Right forelimb (tissue), 1 donor: ENCODE measurements at regions not wholly inside any gene's neighbourhood (a gene's known extent, or its start where the extent isn't known, plus 50 kb on each side); places are given as distances from the start of the nearest gene placed in this dataset.

ENCODE experiments used
- DNase-seq: peaks from one replicate; pipeline ENCODE4 v3.0.0-alpha.2; 2018

DNA sequence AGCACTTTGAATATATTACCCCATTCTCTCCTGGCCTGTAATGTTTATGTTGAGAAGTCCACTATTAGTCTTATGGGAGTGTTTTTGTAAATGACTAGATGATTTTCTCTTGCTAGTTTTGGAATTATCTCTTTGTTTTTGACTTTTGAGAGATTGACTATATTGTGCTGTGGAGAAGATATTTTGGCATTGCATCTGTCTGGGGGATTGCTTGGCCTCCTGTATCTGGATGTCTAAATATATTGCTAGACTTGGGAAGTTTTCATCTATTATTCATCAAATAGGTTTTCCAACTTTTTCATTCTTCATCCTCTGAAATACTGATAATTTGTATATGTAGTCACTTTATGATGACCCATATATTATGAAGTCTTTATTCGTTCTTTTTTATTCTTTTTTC lies 277.1 kb upstream of the PCDH15 start:
- no peak for DNase-seq

DNA sequence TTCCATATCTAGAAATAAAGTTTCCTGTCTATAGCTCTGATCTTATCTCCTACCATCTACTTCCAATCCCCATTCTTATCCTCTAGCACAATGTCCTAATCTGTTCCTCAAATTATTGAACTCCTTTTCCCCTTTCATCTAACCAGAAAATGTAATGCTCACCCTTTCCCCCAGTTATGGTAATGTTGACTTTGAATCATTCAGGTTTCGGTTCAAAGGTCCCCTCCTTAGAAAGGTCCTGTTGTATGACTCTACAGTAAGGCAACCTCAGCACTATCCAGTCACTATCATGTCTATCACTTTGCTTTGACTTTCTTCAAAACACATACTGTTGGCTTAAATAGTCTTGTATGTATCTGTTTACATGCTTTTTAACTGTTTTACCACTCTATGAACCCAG lies 264.2 kb upstream of the PCDH15 start:
- no peak for DNase-seq

DNA sequence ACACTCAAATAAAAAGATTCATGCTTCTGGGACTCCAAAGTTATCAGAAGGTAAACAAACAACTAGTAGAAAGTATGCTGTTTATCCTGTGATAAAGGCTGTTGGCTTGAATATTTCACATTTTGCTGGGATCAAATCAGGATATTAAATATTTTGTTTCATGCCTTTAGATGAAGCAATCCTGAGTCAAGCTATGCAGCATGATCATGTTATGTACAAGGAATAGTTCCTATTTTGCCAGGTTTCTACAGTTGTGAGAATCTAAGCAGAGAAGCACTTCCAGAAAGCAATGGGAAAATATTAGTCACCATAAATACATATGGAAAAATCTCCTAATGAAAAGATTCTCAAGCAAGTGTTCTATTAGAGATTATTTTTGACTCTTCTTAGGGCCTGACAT lies 262.8 kb upstream of the PCDH15 start:
- DNase-seq: no peak

DNA sequence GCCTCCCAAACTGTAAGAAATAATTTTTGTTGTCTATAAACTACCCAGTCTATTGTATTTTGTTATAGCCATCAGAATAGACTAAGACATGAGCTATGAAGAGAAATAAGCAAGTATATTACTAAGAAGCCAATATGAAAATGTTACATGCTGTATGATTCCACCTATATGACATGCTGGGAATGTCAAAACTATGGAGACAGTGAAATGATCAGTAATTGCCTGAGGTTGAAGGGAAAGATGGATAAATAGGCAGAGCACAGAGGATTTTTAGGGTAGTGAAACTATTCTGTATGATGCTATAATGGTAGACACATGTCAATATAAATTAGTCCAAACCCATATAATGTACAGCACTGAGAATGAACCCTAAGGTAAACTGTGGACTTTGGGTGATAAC lies 261.3 kb upstream of the PCDH15 start:
- no peak for DNase-seq

DNA sequence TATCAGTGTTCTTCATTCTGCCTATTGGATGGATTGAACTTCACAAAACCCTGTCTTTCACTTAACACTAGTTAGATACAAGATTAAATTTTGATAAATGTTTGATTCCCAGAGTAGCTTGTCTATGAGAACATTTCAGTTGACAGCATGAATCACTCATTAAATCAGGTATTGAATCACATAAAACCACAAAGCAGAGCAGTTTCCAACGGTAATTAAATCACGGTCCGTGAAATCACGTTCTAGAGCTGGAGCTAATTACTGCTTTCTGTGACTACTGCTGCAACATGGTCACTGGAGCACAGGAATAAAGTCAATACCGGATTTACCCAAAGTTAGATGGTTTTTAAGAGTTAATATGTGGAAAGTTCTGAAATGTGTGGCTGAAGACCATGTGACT lies 257.8 kb upstream of the PCDH15 start:
- no peak for DNase-seq

DNA sequence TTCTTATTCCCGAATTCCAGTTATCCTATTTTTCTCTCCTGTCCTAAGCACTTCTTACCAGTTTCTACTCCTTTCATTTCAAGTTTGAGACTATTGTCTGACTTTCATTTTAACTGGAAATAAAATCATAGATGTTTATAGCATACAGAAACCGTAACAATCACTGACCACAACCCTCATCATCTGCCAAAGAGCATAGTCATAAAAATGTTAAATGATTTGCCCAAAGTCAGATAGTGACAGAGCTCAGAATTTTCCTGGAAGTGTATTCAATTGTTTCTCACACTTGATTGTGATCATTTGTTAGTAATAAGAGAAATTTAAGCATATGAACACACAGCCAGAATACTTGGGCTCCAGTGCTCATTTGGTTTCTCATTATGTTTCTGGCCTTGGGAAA lies 250.5 kb upstream of the PCDH15 start:
- no peak for DNase-seq

DNA sequence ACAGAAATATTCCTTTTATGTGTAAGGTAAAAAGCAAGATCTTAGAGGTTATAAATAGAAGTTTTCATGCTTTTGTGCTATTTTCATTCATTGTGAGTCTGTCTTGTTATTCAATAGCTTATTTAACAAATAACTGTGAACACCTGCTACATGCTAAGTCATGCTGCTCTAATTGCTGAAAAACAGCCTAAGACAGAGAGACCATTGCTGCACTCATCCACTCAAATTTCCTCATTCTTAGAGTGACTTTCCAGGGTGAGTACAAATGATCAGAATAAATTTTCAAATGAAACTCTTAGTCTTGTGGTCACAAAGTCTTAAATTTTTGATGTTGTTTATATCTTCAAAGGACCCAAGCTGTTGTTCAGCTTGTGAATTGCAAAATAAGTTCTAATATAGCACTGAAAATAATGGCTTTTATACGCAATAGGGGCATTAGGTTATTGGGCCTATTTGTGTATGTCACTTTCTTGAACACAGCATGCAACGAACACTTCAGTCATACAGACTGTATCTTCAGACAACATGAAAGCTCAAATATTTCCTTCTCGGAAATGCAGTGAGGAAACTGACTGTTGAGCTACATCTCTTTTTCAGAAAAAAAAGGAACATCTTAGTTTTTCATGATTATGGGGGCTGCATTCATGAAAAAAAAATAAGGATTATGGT lies 247.9 kb upstream of the PCDH15 start:
- DNase-seq: no peak

DNA sequence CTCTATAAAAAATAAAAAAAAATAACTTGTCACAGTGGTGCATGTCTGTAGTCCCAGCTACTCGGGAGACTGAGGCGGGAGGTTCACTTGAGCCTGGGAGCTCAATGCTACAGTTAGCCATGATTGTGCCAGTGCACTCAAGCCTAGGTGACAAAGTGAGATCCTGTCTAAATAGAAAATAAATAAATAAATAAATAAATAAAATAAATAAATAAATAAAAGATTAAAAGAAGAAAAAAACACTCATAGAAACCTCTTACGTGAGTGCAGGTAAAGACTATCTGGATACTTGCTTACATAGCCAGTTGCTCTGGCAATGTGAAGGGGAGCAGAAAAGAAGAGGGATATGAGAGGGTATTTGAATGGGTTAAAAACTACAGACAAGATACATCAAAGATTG lies 242.5 kb upstream of the PCDH15 start:
- DNase-seq: no peak

DNA sequence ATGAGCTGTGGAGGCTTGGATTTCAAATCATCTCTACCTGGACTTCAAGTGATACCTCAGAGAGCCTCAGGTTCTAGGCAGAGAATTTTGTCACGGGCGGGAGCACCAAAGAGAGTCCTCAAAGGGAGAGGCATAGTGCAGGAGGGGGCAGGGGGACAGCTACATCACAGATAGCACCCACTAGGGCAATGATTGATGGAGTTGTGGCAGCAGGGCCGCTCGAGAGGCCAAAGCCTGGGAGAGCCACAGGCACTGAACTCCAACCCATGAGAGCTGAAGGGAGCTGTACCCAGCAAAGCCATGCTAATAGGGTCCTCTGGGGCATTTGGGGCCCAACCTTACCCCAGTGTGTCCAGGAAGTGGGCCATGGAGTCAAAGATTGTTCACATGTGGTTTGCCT lies 232.0 kb upstream of the PCDH15 start:
- no peak for DNase-seq

DNA sequence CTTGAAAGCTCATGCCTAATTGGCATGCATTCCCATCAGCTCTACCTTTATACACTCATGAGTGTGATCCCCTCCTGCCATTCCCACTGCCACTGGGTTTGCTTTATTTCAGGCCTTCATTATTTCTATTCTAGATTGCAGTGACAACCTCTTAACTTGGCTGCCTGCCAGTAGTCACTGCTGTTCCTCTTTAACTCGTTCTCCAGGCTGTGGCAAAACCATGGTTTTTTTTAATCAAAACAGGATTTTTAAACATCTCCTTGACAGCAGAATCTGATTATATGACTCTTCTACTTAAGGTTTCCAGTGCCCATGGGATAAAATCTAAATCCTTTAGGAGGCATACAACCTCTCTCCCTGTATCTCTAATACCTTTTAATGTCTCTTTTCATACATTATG lies 223.7 kb upstream of the PCDH15 start:
- no peak for DNase-seq

DNA sequence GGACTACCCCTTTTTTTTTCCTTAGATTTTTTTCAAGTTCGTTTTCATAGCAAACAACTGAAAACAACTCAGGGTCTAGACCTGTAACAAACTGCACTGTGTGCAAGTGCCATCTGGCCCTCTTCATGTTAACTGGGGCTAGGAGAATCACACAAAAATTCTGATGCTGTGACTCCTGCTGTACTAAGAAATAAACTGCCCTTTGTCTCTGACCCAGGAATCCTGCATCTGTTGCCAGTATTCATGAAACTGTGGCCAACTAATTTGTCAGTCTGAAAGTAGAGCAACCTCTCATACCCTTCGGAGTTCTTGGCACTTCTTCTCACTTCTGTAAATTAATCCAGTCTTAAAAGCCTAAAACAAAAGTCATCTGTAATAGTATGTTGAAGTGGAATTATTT lies 218.4 kb upstream of the PCDH15 start:
- DNase-seq: no peak

DNA sequence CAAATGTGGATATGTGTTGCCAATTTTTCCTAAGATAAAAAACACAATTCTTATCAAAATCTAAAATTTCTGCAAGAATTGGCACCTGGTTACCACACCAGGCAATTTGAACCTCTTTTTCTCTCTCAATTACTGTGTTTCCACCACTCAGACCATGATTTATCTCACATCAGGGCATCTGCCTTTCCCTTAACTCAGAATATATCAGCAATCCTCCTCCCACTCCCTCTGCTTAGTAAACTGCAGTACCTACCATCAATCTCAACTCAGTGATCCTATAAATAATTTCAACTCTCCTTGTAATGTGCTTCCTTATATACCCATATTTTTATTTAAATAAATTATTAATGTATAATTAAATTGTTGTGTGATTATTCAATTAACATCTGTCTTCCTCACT lies 212.3 kb upstream of the PCDH15 start:
- no peak for DNase-seq

DNA sequence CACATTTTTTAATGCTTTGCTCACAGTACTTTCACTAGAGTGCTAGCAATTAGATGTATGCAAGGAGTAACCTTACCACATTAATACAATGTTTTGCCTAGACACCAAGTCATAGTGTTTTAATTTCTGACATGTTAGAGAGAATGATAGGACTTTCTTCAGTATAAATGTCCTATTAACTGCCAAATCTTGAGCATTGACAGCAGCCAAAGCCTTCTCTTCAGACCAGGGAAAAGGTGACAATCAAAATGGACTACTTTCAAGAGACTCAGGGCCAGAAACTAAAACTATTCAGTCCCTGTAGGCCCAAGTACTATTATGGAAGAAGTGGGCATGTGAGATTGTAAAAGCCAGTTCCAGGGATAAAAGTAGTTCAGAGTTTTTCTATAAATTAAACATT lies 201.4 kb upstream of the PCDH15 start:
- no peak for DNase-seq

DNA sequence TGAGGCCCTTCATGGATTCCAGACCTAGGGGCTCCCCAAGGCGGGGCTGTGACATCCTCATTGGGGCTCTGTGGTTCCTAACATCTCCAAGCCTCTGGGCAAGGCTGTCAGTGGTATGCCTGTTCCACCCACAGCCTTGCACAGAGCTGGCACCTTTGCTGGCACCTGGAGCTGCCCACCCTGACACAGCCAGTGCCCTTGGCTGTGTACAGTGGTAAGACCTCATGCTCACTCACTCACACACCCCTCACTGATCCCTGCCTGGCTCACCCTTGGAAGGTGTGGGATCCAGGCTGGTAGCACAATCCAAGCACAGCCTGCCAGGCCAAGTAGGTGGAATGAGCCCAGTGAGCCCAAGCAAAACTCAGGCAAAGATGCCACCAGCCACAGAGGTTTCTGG lies 200.4 kb upstream of the PCDH15 start:
- no peak for DNase-seq

DNA sequence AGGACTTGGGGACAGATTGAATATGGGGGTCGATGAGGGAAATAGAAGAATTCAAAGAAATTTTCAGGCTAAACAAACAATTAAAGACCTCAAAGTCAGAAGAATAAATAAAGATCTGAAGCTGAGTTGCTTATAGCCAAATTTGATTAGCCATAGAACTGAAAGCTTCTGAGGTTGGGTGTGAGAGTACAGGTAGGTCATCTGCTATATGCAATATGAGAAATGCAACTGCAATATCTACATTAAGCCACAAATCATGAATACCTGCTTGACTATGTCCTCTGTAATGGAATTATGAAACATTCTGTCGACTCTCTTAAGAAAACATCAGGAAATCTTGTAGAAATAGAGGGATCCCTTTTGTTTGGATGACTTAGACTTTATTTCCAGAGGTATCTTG lies 192.1 kb upstream of the PCDH15 start:
- DNase-seq: no peak

DNA sequence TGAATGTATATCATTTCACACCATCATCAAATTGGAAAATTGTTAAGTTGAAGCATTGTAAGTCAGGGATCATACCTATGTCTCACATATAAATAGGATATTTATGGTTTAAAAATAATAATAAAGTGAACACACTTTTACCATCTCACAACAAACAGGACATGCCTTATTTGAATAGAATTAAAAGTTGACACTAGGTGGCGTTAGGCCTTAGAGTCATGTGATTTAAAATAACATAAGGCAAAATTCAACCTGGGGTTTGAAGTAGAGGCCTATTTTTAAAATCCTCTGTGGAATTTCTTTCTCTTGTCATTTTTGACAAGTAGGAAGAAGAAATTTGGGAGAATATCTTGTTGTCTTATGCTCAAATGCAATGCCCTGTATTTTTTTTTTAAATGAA lies 184.7 kb upstream of the PCDH15 start:
- DNase-seq: no peak

DNA sequence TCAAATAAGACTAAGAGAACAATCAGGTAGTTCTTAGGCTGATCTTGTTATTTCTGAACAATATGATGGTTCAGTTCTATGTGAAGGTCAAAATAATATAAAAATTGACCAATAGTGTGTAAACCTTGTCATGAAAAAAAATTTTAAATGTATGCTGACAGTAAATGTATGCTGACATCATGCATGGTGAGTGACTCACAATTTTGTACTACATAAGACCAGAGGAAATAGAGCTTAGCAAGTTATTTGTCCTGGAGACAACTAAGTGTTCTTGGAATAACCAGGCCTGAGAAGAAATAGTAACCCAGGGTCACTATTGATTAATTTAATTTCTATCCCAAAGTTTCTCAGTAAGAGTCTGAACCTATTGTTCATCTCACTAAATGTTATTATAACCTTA lies 182.2 kb upstream of the PCDH15 start:
- DNase-seq: no peak

DNA sequence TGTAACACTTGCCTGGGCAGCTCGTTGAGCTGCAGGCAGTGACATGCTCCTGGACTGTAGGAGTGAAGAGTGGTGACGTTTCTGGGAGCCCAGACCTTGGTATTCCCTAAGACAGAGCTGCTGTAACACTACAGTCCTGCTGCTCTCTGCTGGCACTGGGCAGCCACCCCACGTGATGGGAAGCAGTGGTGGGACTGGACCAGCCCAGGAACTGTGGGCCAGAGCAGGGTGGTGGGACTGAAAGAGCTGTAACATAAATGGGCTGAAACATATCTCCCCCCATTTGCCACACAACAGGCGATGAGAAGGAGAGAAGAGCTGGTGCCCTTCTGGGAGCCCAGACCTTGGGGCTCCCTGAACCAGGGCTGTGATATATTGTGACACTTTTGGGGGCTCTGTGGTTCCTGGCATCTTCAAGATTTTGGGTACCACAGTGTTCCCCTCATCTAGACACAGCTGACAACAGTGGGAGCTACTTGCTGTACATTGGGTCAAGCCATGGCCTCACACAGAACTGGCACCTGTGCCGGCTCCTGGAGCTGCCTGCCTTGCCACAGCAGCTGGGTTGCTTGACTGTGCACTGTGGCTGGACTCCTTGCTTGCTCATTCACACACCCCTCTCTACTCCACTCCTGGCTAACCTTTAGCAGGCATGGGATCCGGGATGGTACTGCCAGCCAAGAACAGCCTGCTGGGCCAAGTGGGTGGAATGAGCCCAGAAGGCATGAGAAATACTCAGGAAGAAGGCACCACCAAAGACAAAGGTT lies 161.3 kb upstream of the PCDH15 start:
- DNase-seq: no peak

DNA sequence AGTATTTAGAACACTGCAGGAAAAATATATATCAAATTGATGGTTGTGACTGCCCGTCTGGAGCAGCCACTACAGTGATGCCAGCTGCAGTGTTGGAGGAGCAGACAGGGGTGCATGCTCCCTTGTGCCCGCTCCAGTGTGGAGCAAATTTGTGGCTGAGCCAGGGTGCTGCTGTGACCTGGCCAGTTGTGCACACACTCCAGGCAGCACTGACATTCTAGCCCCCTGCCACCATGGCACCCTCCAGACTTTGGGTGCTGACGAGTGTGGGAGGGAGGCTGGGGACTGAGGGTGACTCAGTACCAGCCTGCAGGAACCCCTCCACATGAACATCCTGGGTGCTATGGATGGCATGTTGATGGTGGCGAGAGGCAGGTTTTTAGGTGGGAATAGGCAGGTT lies 160.0 kb upstream of the PCDH15 start:
- DNase-seq: no peak

DNA sequence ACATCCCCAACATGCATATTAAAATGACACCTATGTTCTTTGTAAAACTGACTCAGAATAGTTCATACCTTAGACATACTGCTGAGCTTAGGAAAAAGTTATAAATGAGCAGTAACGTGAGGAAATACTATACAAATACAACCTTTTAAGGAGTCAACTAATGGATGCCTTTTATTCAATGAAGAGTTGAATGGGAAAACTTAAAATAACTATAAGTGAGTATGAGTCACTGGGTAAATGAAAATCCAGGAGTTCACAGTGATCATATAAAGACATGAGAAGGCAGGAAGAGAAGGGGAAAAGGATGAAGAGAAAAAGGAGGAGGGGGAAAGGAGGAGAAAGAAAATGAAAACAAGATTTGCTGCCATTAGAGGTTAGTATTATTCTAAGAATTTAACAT lies 157.8 kb upstream of the PCDH15 start:
- no peak for DNase-seq

DNA sequence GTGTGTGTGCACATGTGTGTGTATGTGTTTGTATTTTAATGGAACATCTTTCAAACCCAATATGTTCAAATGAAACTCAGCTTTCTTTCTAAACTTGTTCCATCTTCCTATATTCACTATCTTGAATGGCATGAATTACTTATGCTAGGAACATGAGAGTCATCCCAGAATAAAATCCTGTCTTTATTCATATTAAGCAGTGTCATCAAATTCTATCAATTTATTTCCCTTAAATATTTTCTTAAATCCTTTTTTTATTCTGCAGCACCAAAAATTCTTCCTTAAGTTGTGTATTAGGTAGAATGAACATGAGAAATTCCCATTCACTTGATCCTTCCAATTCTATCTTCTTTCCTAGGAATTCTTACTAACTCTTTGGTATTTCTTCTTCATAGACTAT lies 146.6 kb upstream of the PCDH15 start:
- DNase-seq: no peak

DNA sequence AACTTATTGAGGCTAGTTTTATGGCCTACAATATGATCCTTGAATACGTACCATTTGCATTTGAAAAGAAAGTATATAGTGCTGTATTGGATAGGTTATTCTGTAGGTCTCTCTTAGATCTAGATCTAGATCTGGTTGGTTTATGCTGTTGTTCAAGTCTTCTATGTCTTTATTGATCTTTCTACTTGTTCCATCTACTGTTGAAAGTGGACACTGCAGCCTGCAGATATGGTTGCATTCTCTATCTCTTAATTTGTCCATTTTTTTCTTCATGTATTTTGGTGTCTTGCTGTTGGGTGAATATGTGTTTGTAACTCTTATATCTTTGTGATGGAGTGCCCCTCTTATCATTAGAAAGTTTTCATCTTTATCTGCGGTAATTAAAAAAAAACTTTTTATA lies 139.4 kb upstream of the PCDH15 start:
- no peak for DNase-seq

DNA sequence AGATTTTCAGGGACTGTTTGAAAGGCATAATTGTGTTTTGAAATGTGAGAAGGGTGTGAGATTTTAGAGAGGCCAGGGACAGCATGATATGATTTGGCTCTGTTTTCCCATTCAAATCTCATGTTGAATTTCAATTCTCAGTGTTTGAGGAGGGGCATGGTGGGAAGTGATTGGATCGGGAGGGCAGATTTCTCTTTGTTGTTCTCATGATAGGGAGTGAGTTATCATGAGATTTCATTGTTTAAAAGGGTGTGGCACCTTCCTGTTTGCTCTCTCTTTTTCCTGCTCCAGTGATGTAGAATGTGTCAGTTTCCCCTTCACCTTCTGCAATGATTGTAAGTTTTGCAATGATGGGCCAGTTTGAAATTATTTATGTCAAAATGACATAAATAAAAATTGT lies 113.0 kb upstream of the PCDH15 start:
- no peak for DNase-seq

DNA sequence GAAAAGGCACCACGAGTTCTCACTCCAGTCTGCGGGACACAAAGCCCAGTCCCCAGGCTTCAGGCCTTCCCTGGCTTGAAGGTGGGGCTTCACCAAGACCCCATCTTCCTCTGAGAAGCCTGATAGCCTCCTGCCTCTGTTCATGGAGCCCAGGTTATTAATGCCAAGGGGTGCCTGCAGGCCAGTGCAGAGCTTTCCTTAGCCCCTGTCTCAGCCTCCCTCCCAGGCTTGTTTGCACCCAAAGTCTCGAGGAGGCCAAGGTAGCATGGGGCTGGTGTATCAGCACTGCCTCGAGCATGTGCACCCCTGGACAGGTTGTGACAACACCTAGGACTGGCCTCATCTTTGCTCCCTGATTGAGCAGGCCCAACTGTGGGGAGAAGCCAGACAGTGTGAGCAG lies 108.1 kb upstream of the PCDH15 start:
- no peak for DNase-seq

DNA sequence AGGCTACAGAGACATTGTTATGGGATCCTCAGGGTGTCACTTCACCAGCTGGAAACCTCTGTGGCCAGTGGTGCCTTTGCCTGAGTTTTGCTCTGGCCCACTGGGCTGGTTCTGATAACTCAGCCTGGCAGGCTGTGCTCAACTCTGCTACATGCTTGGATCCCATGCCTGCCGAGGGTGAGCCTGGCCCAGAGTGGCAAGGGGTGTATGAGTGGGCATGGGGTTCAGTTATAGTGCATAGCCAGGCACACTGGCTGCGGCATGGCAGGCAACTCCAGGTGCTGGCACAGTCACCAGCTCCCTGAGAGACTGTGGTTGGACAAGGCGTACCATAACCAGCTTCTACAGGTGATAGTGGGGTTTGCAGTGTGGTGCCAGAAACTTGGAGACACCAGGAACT lies 107.0 kb upstream of the PCDH15 start:
- DNase-seq: no peak
